ENCODE measurements at regions not wholly inside any gene's neighbourhood (a gene's known extent, or its start where the extent isn't known, plus 50 kb on each side); places are given as distances from the start of the nearest gene placed in this dataset.

- WGBS (ENCODE audit: insufficient coverage) = no CpG with 5 or more reads among the region's 1 CpG
- Mint-ChIP-seq H3K27me3 (no peaks in the 10 kb centered on the region), H3K4me3 (no peak overlapping the region), H3K9me3 (ENCODE audit: insufficient read depth) (peaks cover 12% of the 10 kb centered on the region), H3K27ac (no peak overlapping the region), H3K4me1 (no peaks in the 10 kb centered on the region)
- CTCF ChIA-PET = no interaction called here
- H3K27ac ChIP-seq (ENCODE audit: low read length in 2 of 2) = no peak overlapping the region
- no peak overlapping the region for H2AFZ ChIP-seq (ENCODE audit: insufficient read depth, low read depth, low read length, poor library complexity, severe bottlenecking)
- H3K9ac ChIP-seq (ENCODE audit: low read length) = no peak overlapping the region
- H3K9me3 ChIP-seq (ENCODE audit: control extremely low read depth in 1 of 3, control insufficient read depth in 2 of 3, insufficient read depth in 1 of 3, low read length in 2 of 3) = peaks cover 0 to 5% (median 4%) of the 10 kb centered on the region in 3 donors
- POLR2A ChIA-PET = no interaction called here
- intact Hi-C loops (cut with micrococcal nuclease) = no loop called here
- no peaks in the 10 kb centered on the region for H4K20me1 ChIP-seq (ENCODE audit: control insufficient read depth, insufficient read depth, low read length, poor library complexity, severe bottlenecking)
- no peak for TF ChIP-seq EZH2 (IDR thresholded peaks at IDR 0.05; ENCODE audit: borderline replicate concordance, insufficient read depth, low read depth, low read length, poor library complexity, severe bottlenecking)
- TF ChIP-seq CTCF (IDR thresholded peaks at IDR 0.05) = no peak
- no peaks in the 10 kb centered on the region for H3K27me3 ChIP-seq (replicated peaks in 1 of 4; ENCODE audit: control extremely low read depth in 1 of 4, control insufficient read depth in 3 of 4, insufficient read depth in 4 of 4, low read length in 3 of 4)
- DNase-seq = no peak
- no peak overlapping the region for H3K4me3 ChIP-seq (ENCODE audit: control extremely low read depth in 1 of 5, extremely low read depth in 1 of 5, insufficient read depth in 1 of 5, low read depth in 2 of 5, low read length in 4 of 5)
- no peaks in the 10 kb centered on the region for H3K4me1 ChIP-seq (ENCODE audit: control insufficient read depth in 2 of 2, insufficient read depth in 2 of 2, low read length in 2 of 2)
- no peaks in the 10 kb centered on the region for H3K79me2 ChIP-seq (ENCODE audit: control insufficient read depth, insufficient read depth, low read length)
- H3K36me3 ChIP-seq (replicated peaks in 1 of 2; ENCODE audit: control extremely low read depth in 1 of 2, control insufficient read depth in 1 of 2, extremely low read depth in 1 of 2, insufficient read depth in 2 of 2, low read length in 1 of 2) = no peaks in the 10 kb centered on the region
- no peak for ATAC-seq (ENCODE audit: low read depth)
- H3K4me2 ChIP-seq (replicated peaks; ENCODE audit: low read depth, low read length, poor library complexity, severe bottlenecking) = no peak overlapping the region
Measured at GRCh38 chr16:35626041-35626440, 2166.6 kb downstream of the TP53TG3F start.

- Histone ChIP-seq H3K36me3 (replicated peaks in 1 of 2; ENCODE audit: control extremely low read depth in 1 of 2, control insufficient read depth in 1 of 2, extremely low read depth in 1 of 2, insufficient read depth in 2 of 2, low read length in 1 of 2) (no peaks in the 10 kb centered on the region), H4K20me1 (ENCODE audit: control insufficient read depth, insufficient read depth, low read length, poor library complexity, severe bottlenecking) (no peaks in the 10 kb centered on the region), H3K27ac (ENCODE audit: low read length in 2 of 2) (no peak overlapping the region), H3K4me2 (replicated peaks; ENCODE audit: low read depth, low read length, poor library complexity, severe bottlenecking) (no peak overlapping the region), H3K79me2 (ENCODE audit: control insufficient read depth, insufficient read depth, low read length) (no peaks in the 10 kb centered on the region), H3K27me3 (replicated peaks in 1 of 4; ENCODE audit: control extremely low read depth in 1 of 4, control insufficient read depth in 3 of 4, insufficient read depth in 4 of 4, low read length in 3 of 4) (no peaks in the 10 kb centered on the region), H3K9me3 (ENCODE audit: control extremely low read depth in 1 of 3, control insufficient read depth in 2 of 3, insufficient read depth in 1 of 3, low read length in 2 of 3) (peaks cover 0 to 8% (median 4%) of the 10 kb centered on the region in 3 donors), H3K9ac (ENCODE audit: low read length) (no peak overlapping the region), H2AFZ (ENCODE audit: insufficient read depth, low read depth, low read length, poor library complexity, severe bottlenecking) (no peak overlapping the region), H3K4me3 (ENCODE audit: control extremely low read depth in 1 of 5, extremely low read depth in 1 of 5, insufficient read depth in 1 of 5, low read depth in 2 of 5, low read length in 4 of 5) (no peak overlapping the region), H3K4me1 (ENCODE audit: control insufficient read depth in 2 of 2, insufficient read depth in 2 of 2, low read length in 2 of 2) (no peaks in the 10 kb centered on the region)
- Mint-ChIP-seq H3K9me3 (ENCODE audit: insufficient read depth) (peaks cover 12% of the 10 kb centered on the region), H3K4me3 (no peak overlapping the region), H3K27me3 (no peaks in the 10 kb centered on the region), H3K27ac (no peak overlapping the region), H3K4me1 (no peaks in the 10 kb centered on the region)
- CTCF ChIA-PET = no interaction called here
- POLR2A ChIA-PET = no interaction called here
- DNase-seq (no peak), ATAC-seq (ENCODE audit: low read depth) (no peak)
- WGBS (ENCODE audit: insufficient coverage) = 100% methylated on average over 1 of the region's 3 CpGs
- TF ChIP-seq EZH2 (IDR thresholded peaks at IDR 0.05; ENCODE audit: borderline replicate concordance, insufficient read depth, low read depth, low read length, poor library complexity, severe bottlenecking) = no peak
- TF ChIP-seq CTCF (IDR thresholded peaks at IDR 0.05) = no peak
- intact Hi-C loops (cut with micrococcal nuclease) = no loop called here
Measured at GRCh38 chr16:35628976-35629375, 2169.6 kb downstream of the TP53TG3F start.

All from B cell (primary cell).